ENCODE measurements at regions not wholly inside any gene's neighbourhood (a gene's known extent, or its start where the extent isn't known, plus 50 kb on each side); places are given as distances from the start of the nearest gene placed in this dataset.
"Not testable (repeated sequence)": the region's sequence is repeated elsewhere in the genome, so short reads cannot be mapped to it uniquely, and the experiment has no call there.

GRCh38 chr7:68776326-68776725 lies 821.9 kb upstream of the AUTS2 start:
- Histone ChIP-seq H3K4me3 (ENCODE audit: insufficient read depth, low read length) (no peak overlapping the region), H3K4me2 (ENCODE audit: insufficient read depth, low read length) (no peak overlapping the region), H3K79me2 (ENCODE audit: insufficient read depth, low read length) (no peaks in the 10 kb centered on the region), H3K27me3 (ENCODE audit: insufficient read depth, low read length) (no peaks in the 10 kb centered on the region), H3K9me3 (ENCODE audit: low read depth, low read length) (no peaks in the 10 kb centered on the region), H3K27ac (ENCODE audit: low read depth, low read length) (no peak overlapping the region), H4K20me1 (ENCODE audit: insufficient read depth, low read length) (no peaks in the 10 kb centered on the region), H2AFZ (ENCODE audit: low read length) (no peak overlapping the region), H3K36me3 (ENCODE audit: insufficient read depth, low read length) (no peaks in the 10 kb centered on the region), H3K4me1 (ENCODE audit: insufficient read depth, low read length) (no peaks in the 10 kb centered on the region)
- no peak for TF ChIP-seq CTCF (IDR thresholded peaks at IDR 0.05; ENCODE audit: extremely low read depth, low read depth, low read length)
- DNase-seq (ENCODE audit: insufficient read length, low spot score, missing footprints), result no peak

- H3K27ac ChIP-seq (ENCODE audit: low read depth, low read length), result no peak overlapping the region
- no peak overlapping the region for H3K4me2 ChIP-seq (ENCODE audit: insufficient read depth, low read length)
- TF ChIP-seq CTCF (IDR thresholded peaks at IDR 0.05; ENCODE audit: extremely low read depth, low read depth, low read length), result no peak
- no peak overlapping the region for H3K4me3 ChIP-seq (ENCODE audit: insufficient read depth, low read length)
- H3K4me1 ChIP-seq (ENCODE audit: insufficient read depth, low read length), result no peaks in the 10 kb centered on the region
- no peak for DNase-seq (ENCODE audit: insufficient read length, low spot score, missing footprints)
- H2AFZ ChIP-seq (ENCODE audit: low read length), result no peak overlapping the region
- H3K9me3 ChIP-seq (ENCODE audit: low read depth, low read length), result no peaks in the 10 kb centered on the region
- H3K27me3 ChIP-seq (ENCODE audit: insufficient read depth, low read length), result no peaks in the 10 kb centered on the region
- no peaks in the 10 kb centered on the region for H4K20me1 ChIP-seq (ENCODE audit: insufficient read depth, low read length)
- H3K36me3 ChIP-seq (ENCODE audit: insufficient read depth, low read length), result no peaks in the 10 kb centered on the region
- no peaks in the 10 kb centered on the region for H3K79me2 ChIP-seq (ENCODE audit: insufficient read depth, low read length)
These were observed 814.6 kb upstream of the AUTS2 start for GRCh38 chr7:68783684-68784083.

- Histone ChIP-seq H3K4me1 (ENCODE audit: insufficient read depth, low read length) (no peaks in the 10 kb centered on the region), H3K79me2 (ENCODE audit: insufficient read depth, low read length) (no peaks in the 10 kb centered on the region), H3K36me3 (ENCODE audit: insufficient read depth, low read length) (no peaks in the 10 kb centered on the region), H3K9me3 (ENCODE audit: low read depth, low read length) (no peaks in the 10 kb centered on the region), H3K4me3 (ENCODE audit: insufficient read depth, low read length) (no peak overlapping the region), H2AFZ (ENCODE audit: low read length) (no peak overlapping the region), H3K27ac (ENCODE audit: low read depth, low read length) (no peak overlapping the region), H3K4me2 (ENCODE audit: insufficient read depth, low read length) (no peak overlapping the region), H4K20me1 (ENCODE audit: insufficient read depth, low read length) (no peaks in the 10 kb centered on the region), H3K27me3 (ENCODE audit: insufficient read depth, low read length) (no peaks in the 10 kb centered on the region)
- no peak for DNase-seq (ENCODE audit: insufficient read length, low spot score, missing footprints)
- no peak for TF ChIP-seq CTCF (IDR thresholded peaks at IDR 0.05; ENCODE audit: extremely low read depth, low read depth, low read length)
These were observed 813.2 kb upstream of the AUTS2 start for GRCh38 chr7:68785036-68785435.

DNA sequence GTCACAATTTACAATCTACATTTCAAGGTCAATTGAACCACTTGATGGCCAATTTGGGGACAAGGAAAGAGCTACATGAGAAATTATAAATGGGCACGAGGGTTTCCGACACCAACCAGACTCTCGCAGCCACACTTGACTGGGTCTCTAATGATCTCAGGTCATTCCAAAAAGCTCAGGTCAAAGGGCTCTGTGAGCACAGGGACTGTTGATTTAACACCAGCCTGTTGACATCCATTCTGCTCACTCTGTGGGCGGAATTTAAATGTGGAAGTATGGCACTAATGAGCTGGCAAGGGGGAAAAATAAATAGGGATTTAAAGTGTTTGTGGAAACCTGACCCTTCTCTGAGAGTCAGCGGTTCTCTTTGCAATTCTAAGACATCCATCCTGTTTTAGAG lies 810.7 kb upstream of the AUTS2 start:
- Histone ChIP-seq H3K79me2 (ENCODE audit: insufficient read depth, low read length) (no peaks in the 10 kb centered on the region), H3K27me3 (ENCODE audit: insufficient read depth, low read length) (no peaks in the 10 kb centered on the region), H3K27ac (ENCODE audit: low read depth, low read length) (no peak overlapping the region), H3K36me3 (ENCODE audit: insufficient read depth, low read length) (no peaks in the 10 kb centered on the region), H2AFZ (ENCODE audit: low read length) (no peak overlapping the region), H3K9me3 (ENCODE audit: low read depth, low read length) (no peaks in the 10 kb centered on the region), H4K20me1 (ENCODE audit: insufficient read depth, low read length) (no peaks in the 10 kb centered on the region), H3K4me1 (ENCODE audit: insufficient read depth, low read length) (no peaks in the 10 kb centered on the region), H3K4me2 (ENCODE audit: insufficient read depth, low read length) (no peak overlapping the region), H3K4me3 (ENCODE audit: insufficient read depth, low read length) (no peak overlapping the region)
- no peak for DNase-seq (ENCODE audit: insufficient read length, low spot score, missing footprints)
- no peak for TF ChIP-seq CTCF (IDR thresholded peaks at IDR 0.05; ENCODE audit: extremely low read depth, low read depth, low read length)

DNA sequence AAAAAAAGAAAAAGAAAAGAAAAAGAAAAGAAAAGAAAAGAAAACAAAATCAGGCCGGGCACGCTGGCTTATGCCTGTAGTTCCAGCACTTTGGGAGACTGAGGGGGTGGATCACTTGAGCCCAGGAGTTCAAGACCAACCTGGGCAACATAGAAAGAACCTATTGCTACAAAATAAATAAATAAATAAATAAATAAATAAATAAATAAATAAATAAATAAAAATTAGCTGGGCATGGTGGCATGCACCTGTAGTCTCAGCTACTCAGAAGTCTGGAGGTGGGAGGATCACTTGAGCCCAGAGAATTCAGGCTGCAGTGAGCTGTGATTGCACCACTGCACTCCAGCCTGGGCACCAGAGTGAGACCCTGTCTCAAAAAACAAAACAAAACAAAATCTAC lies 809.7 kb upstream of the AUTS2 start:
- H3K4me1 ChIP-seq (ENCODE audit: insufficient read depth, low read length); H3K36me3 ChIP-seq (ENCODE audit: insufficient read depth, low read length); DNase-seq (ENCODE audit: insufficient read length, low spot score, missing footprints); H3K79me2 ChIP-seq (ENCODE audit: insufficient read depth, low read length); H3K4me3 ChIP-seq (ENCODE audit: insufficient read depth, low read length); H3K27me3 ChIP-seq (ENCODE audit: insufficient read depth, low read length); H3K9me3 ChIP-seq (ENCODE audit: low read depth, low read length); H3K27ac ChIP-seq (ENCODE audit: low read depth, low read length); H2AFZ ChIP-seq (ENCODE audit: low read length); H4K20me1 ChIP-seq (ENCODE audit: insufficient read depth, low read length); H3K4me2 ChIP-seq (ENCODE audit: insufficient read depth, low read length): not testable (repeated sequence)

Data from osteoblast (primary cell).